C4-2B (cell line): ENCODE measurements at regions not wholly inside any gene's neighbourhood (a gene's known extent, or its start where the extent isn't known, plus 50 kb on each side); places are given as distances from the start of the nearest gene placed in this dataset.

Experiments
- H3K27ac ChIP-seq: fragments of 450-650 bp; 2 replicates; pipeline ENCODE4 v1.5.1; 2017
- ZFX ChIP-seq: fragments of 450-650 bp; IDR thresholded peaks from 2 replicates; pipeline ENCODE4 v1.6.1; 2017
- TF ChIP-seq, protein P1 (sequence below): fragments of 450-650 bp; conservative IDR thresholded peaks from 2 replicates; pipeline ENCODE4 v1.5.1; 2017; ENCODE audit warnings: mild to moderate bottlenecking

DNA sequence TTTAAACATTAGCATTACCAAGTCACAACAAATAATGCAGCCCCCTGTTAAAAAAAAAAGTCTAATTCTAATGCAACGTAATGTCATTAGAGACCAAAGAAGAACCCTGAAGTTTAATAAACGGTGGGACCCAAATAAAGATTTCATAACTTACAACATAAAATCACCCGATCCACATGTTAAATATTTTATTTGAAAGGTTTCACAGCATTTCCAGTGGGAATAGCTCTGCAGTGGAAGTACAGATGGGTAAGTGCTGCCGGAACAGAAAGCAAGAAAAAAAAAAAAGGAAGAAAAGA lies 320.6 kb upstream of the ZMIZ1 start:
- TF ChIP-seq ZFX, result no peak
- TF ChIP-seq, protein P1, sequence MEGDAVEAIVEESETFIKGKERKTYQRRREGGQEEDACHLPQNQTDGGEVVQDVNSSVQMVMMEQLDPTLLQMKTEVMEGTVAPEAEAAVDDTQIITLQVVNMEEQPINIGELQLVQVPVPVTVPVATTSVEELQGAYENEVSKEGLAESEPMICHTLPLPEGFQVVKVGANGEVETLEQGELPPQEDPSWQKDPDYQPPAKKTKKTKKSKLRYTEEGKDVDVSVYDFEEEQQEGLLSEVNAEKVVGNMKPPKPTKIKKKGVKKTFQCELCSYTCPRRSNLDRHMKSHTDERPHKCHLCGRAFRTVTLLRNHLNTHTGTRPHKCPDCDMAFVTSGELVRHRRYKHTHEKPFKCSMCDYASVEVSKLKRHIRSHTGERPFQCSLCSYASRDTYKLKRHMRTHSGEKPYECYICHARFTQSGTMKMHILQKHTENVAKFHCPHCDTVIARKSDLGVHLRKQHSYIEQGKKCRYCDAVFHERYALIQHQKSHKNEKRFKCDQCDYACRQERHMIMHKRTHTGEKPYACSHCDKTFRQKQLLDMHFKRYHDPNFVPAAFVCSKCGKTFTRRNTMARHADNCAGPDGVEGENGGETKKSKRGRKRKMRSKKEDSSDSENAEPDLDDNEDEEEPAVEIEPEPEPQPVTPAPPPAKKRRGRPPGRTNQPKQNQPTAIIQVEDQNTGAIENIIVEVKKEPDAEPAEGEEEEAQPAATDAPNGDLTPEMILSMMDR, result no peak
- H3K27ac ChIP-seq, result no peak overlapping the region

- no peak overlapping the region for H3K27ac ChIP-seq
- TF ChIP-seq, protein P1, result no peak
Observed at GRCh38 chr10:78749200-78749599, 319.6 kb upstream of the ZMIZ1 start.

DNA sequence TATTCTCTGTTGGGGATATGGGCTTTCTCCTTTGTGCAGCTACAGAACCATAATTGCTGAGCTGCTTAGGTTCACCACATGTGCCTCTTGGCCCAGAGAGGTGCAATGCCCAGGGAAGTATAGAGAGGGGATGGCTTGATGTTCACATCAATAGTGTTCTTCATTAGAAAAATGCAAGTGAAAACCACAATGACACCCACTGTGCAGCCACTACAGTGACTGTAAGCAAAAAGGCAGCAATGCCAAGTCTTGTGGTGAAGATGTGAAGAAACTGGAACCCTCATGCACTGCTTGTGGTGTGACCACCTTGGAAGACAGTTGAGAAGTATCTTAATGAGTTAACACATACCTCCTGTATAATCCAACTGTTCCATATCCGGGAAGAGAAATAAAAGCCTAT lies 318.9 kb upstream of the ZMIZ1 start:
- no peak for TF ChIP-seq ZFX
- TF ChIP-seq, protein P1, result no peak

DNA sequence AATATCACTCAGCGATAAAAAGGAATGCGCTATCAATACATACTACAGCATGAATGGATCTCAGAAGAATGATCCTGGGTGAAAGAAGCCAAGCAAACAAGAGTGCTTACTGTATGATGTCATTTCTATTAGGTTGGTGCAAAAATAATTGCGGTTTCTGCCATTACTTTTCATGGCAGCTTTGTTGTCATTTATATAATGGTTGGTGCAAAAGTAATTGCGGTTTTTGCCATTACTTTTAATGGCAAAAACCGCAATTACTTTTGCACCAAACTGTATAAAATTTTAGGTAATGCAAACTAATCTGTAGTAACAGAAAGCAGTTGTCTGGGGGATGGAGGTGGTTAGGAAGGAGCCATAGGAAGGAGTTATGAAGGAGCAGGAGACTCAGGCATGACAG lies 318.3 kb upstream of the ZMIZ1 start:
- TF ChIP-seq, protein P1, result no peak
- no peak overlapping the region for H3K27ac ChIP-seq

More for the DNA sequence above, 318.9 kb upstream of the ZMIZ1 start:
- no peak overlapping the region for H3K27ac ChIP-seq

DNA sequence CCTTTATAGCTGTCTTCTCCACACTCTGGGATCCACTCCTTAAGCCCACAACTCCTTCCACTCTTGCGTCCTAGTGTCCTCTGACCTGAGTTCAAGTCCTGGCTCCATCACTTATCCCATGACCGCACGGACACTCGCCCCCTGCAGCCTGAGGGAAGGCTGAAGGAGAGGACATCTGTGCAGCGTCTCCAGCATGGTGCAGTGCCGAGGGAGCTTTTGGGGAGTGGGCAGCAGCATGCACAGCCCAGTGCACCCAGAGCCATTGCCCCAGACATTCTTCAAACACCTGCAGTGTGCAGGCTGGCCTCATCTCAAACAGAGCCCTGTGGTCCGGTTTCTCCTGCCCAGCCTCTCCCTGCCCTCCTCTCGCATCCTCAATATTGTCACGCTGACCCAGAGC lies 317.1 kb upstream of the ZMIZ1 start:
- H3K27ac ChIP-seq, result no peak overlapping the region
- no peak for TF ChIP-seq ZFX

DNA sequence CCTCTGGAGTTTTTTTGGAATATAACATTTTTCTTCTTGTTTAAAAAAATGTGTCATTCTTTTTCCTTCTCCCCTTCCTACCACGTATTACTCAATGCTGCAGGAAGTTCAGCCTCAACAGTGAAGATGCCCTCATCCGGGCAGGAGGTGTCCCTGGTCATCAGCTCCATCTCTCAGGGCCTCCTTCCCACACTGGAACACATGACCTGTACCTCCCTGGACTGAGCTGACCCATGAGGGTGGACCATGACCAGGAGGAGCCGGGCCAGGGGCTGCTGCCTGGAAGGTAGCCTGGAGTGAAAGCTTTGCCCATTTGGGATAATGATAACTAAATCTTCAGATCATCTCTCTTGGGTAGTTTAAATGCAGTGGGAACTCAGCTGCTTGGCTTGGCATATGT lies 316.5 kb upstream of the ZMIZ1 start:
- TF ChIP-seq, protein P1, result no peak
- no peak for TF ChIP-seq ZFX
- H3K27ac ChIP-seq, result no peak overlapping the region

DNA sequence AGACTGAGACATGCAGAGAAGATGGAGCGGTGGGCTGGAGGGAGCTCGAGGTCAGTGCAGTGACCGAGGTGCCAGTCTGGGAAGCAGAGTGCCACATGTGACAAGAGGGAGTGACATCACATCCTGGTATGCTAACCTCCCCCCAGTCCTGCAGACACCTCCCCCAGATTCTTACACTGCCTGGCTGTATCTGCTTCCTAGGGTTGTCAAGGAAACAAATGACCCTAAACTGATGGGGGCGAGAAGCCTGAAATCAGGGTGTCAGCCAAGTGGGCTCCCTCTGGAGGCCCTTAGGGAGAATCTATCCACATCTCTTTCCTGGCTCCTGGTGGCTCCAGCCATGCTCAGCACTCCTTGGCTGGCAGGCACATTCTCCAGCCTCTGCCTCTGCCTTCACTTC lies 316.1 kb upstream of the ZMIZ1 start:
- TF ChIP-seq ZFX, result no peak
- TF ChIP-seq, protein P1, result no peak
- no peak overlapping the region for H3K27ac ChIP-seq

GRCh38 chr10:78754269-78755062 lies 314.3 kb upstream of the ZMIZ1 start:
- TF ChIP-seq, protein P1, result no peak
- no peak for TF ChIP-seq ZFX
- no peak overlapping the region for H3K27ac ChIP-seq
